AG10803 (cell line): ENCODE measurements at regions not wholly inside any gene's neighbourhood (a gene's known extent, or its start where the extent isn't known, plus 50 kb on each side); places are given as distances from the start of the nearest gene placed in this dataset.

ENCODE experiments used
- DNase-seq: peaks from one replicate; pipeline ENCODE4 v3.0.0; 2010; ENCODE audit warnings: low read depth
- H3K4me3 ChIP-seq: 2 replicates; pipeline ENCODE4 v1.5.1; 2011; ENCODE audit warnings: mild to moderate bottlenecking, low read length, control low read depth
- TF ChIP-seq, protein P1 (sequence below): conservative IDR thresholded peaks from 2 replicates; pipeline ENCODE4 v1.5.1; 2011; ENCODE audit warnings: mild to moderate bottlenecking, low read length, control low read depth, inconsistent platforms

DNA sequence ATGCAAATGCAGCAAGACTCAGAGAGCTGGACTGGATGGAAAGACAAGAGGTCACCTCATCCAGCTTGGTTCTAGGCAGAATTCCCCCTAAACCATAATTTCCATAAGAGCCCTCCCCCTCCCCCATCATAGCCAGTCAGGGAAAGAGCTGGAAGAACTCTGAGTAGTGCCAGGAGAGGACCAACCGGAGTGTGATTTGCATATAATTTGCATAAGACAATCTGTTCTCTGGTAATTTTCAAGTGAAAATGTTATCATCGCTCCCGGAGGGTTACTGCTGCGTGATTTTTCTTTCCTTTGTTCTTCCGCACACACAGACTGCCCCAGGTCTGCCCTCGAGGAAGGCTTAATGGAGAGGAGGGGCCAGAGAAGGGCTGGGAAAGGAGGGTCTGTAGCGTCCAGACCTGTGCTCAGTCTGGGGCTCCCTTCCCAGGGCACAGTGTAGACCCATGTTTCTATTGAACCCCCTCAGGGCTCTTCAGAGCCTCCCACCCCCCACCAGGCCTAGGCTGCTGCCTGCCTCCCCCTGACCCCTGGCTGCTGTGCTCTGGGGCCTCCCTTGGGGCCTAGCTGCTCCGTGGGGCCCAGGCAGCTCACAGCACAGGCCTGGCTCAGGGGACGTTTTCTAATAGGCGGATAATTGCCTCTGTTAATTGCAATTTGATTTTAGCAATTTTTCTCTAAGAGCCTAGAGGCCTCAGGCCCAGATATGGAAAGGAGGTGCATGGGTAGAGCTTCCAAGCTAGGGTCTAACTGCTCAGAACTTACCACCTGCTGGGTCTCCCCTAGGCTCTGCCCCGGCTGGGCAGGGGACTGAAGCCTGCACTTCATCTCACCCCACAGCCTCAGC lies 90.4 kb upstream of the PJA1 start:
- DNase-seq = no peak
- H3K4me3 ChIP-seq = no peak overlapping the region
- TF ChIP-seq, protein P1, sequence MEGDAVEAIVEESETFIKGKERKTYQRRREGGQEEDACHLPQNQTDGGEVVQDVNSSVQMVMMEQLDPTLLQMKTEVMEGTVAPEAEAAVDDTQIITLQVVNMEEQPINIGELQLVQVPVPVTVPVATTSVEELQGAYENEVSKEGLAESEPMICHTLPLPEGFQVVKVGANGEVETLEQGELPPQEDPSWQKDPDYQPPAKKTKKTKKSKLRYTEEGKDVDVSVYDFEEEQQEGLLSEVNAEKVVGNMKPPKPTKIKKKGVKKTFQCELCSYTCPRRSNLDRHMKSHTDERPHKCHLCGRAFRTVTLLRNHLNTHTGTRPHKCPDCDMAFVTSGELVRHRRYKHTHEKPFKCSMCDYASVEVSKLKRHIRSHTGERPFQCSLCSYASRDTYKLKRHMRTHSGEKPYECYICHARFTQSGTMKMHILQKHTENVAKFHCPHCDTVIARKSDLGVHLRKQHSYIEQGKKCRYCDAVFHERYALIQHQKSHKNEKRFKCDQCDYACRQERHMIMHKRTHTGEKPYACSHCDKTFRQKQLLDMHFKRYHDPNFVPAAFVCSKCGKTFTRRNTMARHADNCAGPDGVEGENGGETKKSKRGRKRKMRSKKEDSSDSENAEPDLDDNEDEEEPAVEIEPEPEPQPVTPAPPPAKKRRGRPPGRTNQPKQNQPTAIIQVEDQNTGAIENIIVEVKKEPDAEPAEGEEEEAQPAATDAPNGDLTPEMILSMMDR = no peak

DNA sequence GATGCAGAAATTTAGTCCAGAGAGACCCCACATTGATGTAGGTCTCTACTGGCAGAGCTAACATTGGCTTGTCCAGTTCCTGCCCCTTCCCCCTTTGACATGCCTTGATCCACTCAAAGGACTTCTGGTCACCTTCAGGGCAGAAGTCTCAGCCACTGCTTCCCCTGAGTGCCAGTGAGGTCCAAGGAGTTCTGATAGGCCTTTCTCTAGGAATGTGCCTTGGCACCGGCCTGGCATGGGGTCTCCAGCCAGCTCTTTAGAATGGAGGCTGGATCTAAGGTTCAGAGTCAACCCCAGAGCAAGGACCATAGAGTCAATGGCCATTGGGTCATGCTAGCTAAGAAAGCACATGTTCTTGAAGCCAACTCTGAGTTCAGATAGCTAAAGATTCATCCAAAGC lies 88.6 kb upstream of the PJA1 start:
- no peak for DNase-seq
- TF ChIP-seq, protein P1 = no peak
- H3K4me3 ChIP-seq = no peak overlapping the region

DNA sequence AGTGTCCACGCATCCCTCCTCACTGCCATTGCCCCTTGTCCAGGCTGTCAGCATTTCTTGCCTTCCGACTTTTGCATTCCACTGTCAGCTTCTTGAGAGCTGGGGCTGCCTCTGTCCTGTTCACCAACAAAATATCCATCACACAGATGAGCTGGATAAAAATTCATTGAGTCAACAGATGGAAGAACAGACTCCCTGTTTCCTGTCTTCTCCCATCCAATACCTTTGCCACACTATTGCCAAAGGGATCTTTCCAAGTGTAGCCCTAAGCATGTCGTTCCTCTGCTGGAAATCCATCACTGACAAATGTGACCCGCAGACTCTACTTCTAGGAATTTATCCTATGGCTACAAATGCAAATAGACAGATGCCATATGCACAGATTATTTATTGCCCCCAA lies 78.0 kb upstream of the PJA1 start:
- DNase-seq = no peak
- no peak overlapping the region for H3K4me3 ChIP-seq
- TF ChIP-seq, protein P1 = no peak

DNA sequence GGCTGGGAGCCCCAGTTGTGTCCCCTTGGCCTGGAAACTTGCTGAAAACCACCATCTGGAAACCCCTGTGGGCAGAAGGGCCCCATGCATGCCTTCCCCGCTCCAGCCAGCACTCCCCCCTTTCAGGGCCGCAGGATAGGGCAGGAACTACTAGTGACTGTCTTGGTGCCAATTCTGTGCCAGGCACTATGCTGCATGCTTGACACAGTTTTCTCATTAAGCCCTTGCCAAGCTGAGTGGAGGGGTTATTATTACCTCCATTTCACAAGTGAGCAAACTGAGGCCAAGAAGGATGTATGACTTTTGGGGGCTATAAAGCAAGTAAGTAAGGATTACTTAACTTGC lies 73.6 kb upstream of the PJA1 start:
- DNase-seq = no peak

DNA sequence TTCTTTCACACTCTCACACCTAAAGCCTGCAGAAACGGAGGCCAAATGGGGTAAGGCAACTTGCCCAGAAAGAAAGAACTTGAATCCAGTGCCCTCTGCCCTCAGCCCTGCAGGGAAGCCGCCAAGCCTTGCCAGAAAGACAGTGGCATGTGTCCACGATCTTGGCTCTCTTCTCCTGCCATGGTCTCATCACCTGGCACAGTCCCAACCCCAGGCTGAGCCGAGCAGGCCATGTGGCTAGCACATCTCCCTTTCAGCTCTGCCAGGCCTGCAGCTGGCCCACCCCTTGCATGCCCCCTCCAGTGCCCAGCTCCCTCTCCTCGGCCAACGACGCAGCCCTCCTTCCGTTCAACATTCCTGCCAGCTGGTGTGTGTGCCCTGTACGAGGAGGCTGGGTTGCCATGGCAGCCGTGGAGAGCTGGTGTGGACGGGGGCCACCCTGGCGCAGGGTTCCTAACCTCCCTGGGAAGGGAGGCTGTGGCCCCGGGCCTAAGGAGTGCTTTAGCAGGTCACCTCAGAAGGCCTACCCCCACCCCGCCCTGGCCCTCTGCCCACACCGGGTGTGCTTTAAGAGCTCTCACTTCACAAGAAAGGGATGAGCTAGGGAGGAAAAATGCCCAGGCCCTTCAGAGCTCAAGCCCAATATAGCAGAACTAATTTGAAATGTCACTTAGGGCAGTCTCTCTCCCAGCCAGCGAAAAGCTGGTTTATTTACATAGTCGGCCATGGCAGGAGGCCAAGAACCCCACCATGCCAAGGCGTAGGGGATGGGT lies 73.0 kb upstream of the PJA1 start:
- TF ChIP-seq, protein P1 = no peak
- H3K4me3 ChIP-seq = no peak overlapping the region
- DNase-seq = peak; percentile 26

More for the DNA sequence above, 73.6 kb upstream of the PJA1 start:
- TF ChIP-seq, protein P1 = no peak
- no peak overlapping the region for H3K4me3 ChIP-seq

DNA sequence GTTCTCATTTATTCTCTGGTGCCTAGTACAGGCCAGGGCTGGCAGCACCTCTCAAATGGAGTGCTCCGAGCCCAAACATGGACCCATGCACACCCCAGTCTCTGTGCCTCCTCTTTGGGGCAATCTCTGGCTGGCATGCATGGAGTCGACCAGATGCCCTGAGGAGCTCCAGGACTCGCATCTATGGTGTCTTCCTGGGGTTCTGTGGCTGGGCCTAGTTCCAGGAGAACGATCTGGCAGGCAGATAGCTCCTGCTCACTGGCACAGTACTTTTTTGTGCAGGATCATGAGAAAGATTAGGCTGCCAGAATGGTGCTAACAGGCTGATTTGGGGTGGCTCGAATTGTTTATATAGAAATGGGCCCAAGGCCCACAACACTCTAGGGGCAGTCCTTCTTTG lies 72.0 kb upstream of the PJA1 start:
- no peak overlapping the region for H3K4me3 ChIP-seq
- TF ChIP-seq, protein P1 = no peak
- no peak for DNase-seq

DNA sequence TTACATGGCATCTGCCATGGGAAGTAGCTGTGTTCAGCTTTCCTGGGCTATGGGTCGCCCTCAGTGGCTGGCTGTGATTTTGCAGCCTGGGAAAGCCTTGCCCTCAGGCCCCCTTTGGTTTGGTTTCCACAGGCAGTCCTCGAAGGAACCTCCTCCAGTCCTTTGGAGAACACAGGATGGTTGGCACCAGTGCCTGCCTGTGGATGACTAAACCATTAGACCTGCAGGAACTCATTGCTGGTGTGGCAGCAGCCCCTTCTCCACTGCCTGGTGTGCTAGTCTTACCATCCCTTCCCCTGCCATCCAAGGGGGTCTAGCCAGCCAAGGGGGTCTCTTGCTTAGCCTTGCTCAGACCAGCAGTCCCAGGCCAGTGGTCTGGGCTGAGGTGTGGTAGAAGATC lies 71.4 kb upstream of the PJA1 start:
- DNase-seq = no peak
- H3K4me3 ChIP-seq = no peak overlapping the region
- TF ChIP-seq, protein P1 = no peak
